GM23248 (cell line): ENCODE measurements at regions not wholly inside any gene's neighbourhood (a gene's known extent, or its start where the extent isn't known, plus 50 kb on each side); places are given as distances from the start of the nearest gene placed in this dataset.

ENCODE experiments used
- EZH2 ChIP-seq: fragments of 200-600 bp; sonication (generic); IDR thresholded peaks from 2 replicates; pipeline ENCODE4 v1.6.1; 2018; ENCODE audit warnings: antibody characterized with exemption, mild to moderate bottlenecking; ENCODE audit not compliant: insufficient read depth, poor library complexity, severe bottlenecking
- EZH2phosphoT487 ChIP-seq: fragments of 200-600 bp; sonication (generic); IDR thresholded peaks from 2 replicates; pipeline ENCODE4 v1.6.1; 2018; ENCODE audit warnings: antibody characterized with exemption, moderate library complexity, mild to moderate bottlenecking, low read depth; ENCODE audit not compliant: insufficient read depth

DNA sequence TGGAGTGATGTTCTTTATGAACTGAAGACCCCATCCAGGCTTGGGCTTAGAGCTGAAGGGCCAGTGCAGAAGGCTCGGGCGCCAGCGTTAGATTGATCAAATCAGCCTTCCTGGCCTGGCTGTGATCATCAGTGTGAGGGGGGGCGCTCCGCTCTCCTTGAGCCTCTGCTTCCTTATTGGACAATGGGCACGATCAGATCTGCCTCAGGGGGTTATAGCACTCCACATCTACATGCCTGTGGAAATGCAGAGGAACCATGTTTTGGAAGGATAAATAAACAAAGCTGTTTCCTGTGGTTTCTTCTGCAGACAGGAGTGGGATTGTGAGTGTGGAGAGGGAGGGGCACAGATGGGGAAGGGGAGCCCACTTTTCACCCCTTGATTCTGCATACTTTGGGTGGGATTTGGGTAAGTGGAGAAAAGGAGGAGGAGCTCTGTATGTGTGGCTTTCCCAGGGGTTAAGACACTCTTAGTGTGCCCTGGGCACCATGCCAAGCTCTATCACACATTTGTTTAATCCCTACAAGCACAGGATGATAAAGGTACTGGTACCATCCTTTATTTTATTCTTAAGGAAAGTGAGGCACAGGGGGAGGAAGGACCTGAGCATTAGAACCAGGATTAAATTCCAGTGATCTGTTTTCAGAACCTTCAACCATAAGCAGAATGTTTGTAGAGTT lies 150.5 kb downstream of the EN1 start:
- TF ChIP-seq EZH2phosphoT487: no peak
- no peak for TF ChIP-seq EZH2
